Brain microvascular endothelial cell (primary cell): ENCODE measurements at regions not wholly inside any gene's neighbourhood (a gene's known extent, or its start where the extent isn't known, plus 50 kb on each side); places are given as distances from the start of the nearest gene placed in this dataset.

ENCODE experiments used
- DNase-seq: peaks from one replicate; pipeline ENCODE4 v3.0.0-alpha.2; 2020
- H3K27ac ChIP-seq: fragments of 250-450 bp; sonication (Bioruptor Pico); 2 replicates; pipeline ENCODE4 v1.5.1; 2020; ENCODE audit warnings: mild to moderate bottlenecking, moderate library complexity
- H3K27me3 ChIP-seq: fragments of 250-450 bp; sonication (Bioruptor Pico); replicated peaks from 2 replicates; pipeline ENCODE4 v1.5.1; 2020; ENCODE audit warnings: mild to moderate bottlenecking
- H3K36me3 ChIP-seq: fragments of 250-450 bp; sonication (Bioruptor Pico); replicated peaks from 2 replicates; pipeline ENCODE4 v1.5.1; 2020; ENCODE audit warnings: mild to moderate bottlenecking
- H3K4me3 ChIP-seq: 2 replicates; pipeline ENCODE4 v1.5.1; 2011; ENCODE audit warnings: low read depth, mild to moderate bottlenecking, control low read depth, low read length, moderate library complexity
- in situ Hi-C: cut with HindIII; loops from 2 replicates; pipeline ENCODE4 v1.10.0; 2017; ENCODE audit warnings: low sequenced_read_pairs, low pct_ligation_motif_present
- TF ChIP-seq, protein P1 (sequence below): IDR thresholded peaks from 2 replicates; pipeline ENCODE4 v1.5.1; 2011; ENCODE audit warnings: low read depth, mild to moderate bottlenecking, moderate library complexity, low read length, control low read depth, inconsistent platforms; ENCODE audit errors: missing control alignments

DNA sequence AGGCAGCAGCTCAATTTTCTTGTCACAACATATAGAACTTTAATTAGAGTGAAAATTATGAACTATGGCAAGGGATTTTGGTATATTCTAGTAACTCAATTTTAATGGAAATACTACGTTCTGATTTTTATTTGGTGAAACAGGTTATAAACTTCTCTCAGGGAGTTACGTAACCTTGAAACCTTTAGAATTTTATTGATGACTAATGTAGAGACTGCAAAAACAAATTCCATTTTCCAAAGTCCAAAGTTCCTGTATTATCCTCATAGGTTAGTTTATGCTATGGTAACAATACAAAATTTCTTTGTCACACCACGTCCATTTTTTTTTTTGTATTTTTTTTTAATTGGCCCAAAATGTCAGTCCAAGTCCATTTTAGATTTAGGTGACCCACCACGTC, 185.7 kb downstream of the KLF5 start:
- Histone ChIP-seq H3K4me3 (no peak overlapping the region), H3K36me3 (no peaks in the 10 kb centered on the region), H3K27ac (no peak overlapping the region), H3K27me3 (no peaks in the 10 kb centered on the region)
- in situ Hi-C loops: no loop called here
- TF ChIP-seq, protein P1, sequence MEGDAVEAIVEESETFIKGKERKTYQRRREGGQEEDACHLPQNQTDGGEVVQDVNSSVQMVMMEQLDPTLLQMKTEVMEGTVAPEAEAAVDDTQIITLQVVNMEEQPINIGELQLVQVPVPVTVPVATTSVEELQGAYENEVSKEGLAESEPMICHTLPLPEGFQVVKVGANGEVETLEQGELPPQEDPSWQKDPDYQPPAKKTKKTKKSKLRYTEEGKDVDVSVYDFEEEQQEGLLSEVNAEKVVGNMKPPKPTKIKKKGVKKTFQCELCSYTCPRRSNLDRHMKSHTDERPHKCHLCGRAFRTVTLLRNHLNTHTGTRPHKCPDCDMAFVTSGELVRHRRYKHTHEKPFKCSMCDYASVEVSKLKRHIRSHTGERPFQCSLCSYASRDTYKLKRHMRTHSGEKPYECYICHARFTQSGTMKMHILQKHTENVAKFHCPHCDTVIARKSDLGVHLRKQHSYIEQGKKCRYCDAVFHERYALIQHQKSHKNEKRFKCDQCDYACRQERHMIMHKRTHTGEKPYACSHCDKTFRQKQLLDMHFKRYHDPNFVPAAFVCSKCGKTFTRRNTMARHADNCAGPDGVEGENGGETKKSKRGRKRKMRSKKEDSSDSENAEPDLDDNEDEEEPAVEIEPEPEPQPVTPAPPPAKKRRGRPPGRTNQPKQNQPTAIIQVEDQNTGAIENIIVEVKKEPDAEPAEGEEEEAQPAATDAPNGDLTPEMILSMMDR: no peak
- DNase-seq: no peak

DNA sequence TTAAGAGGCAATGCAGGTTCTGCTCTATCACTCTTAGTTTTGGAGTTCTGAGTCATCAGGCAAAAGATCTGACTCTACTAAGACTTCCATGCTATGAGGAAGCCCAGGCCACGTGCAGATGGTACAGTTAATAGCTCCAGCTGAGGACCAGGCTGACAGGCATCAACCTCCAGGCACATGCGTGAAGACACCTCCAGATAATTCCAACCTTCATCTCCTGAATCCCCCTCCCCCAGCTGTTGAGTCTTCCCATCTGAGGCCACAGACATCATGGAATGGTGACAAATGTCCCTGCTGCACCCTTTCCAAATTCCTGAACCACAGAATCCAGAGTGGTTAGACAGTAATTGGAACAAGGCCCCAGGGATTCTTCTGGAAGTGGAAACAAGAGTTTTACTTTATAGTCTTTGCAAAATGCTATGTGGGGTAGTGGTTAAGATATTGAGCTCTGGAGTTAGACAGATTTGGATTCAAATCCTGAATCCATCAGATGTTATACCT, 183.8 kb downstream of the KLF5 start:
- in situ Hi-C loops: no loop called here
- no peak overlapping the region for H3K27ac ChIP-seq
- DNase-seq: no peak
- TF ChIP-seq, protein P1: no peak
- H3K27me3 ChIP-seq: no peaks in the 10 kb centered on the region
- no peak overlapping the region for H3K4me3 ChIP-seq
- no peaks in the 10 kb centered on the region for H3K36me3 ChIP-seq

DNA sequence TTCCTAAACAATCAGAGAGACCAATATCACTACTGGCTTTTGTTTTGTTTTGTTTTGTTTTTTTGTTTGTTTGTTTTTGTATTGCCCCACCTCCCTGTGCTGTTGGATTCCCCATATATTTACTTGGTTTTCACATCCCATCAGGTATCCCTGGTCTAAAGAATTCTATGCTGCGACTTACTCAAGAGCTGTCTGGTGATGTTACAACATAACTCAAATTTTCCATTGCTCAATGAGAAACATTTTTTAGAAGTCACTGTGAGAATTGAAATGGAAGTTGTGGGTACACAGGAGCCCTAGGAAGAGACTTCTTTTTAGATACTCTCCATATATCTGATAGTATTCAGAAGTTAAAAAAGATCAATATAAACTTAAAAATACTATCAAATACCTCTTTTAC, 181.4 kb downstream of the KLF5 start:
- Histone ChIP-seq H3K36me3 (no peaks in the 10 kb centered on the region), H3K27me3 (no peaks in the 10 kb centered on the region), H3K27ac (no peak overlapping the region), H3K4me3 (no peak overlapping the region)
- in situ Hi-C loops: no loop called here
- TF ChIP-seq, protein P1: no peak
- DNase-seq: no peak

DNA sequence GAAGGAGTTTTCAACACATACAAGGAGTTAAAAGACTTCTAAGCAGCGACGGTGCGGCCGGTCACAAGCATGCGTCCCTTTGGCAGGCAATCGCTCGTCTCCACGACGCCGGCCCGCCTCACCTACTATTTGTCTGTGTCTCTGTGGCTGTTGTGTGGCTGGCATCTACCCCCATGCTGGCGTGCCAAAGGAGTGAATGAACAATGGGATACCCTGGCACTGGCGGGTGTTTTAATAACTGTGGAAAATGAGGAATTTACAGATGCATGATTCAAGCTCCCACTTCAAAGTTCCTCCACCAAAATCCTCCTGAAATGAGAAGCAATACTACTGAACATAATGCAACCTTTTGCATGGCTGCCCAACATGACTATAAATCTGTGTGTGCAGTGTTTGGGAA, 176.6 kb downstream of the KLF5 start:
- Histone ChIP-seq H3K4me3 (no peak overlapping the region), H3K27me3 (no peaks in the 10 kb centered on the region), H3K36me3 (no peaks in the 10 kb centered on the region), H3K27ac (no peak overlapping the region)
- TF ChIP-seq, protein P1: no peak
- no peak for DNase-seq
- in situ Hi-C loops: no loop called here

DNA sequence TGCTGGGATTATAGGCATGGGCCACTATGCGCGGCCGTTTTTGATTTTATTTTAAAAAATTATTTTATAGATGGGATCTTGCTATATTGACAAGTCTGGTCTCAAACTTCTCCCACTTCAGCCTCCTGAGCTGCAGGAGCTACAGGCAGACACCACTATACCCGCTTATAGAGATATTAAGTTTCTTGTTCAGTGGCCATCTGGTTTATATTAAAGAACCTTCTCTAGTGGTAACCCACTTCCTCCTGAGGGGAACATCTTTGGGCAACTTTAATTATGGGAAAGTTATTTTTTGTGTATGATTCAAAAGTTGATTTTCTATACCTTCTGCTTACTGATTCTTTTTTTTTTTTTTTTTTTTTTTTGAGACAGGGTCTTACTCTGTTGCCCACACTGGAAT, 172.7 kb downstream of the KLF5 start:
- no peak overlapping the region for H3K27ac ChIP-seq
- no peak for DNase-seq
- in situ Hi-C loops: no loop called here
- H3K4me3 ChIP-seq: no peak overlapping the region
- H3K27me3 ChIP-seq: no peaks in the 10 kb centered on the region
- H3K36me3 ChIP-seq: no peaks in the 10 kb centered on the region
- TF ChIP-seq, protein P1: no peak

DNA sequence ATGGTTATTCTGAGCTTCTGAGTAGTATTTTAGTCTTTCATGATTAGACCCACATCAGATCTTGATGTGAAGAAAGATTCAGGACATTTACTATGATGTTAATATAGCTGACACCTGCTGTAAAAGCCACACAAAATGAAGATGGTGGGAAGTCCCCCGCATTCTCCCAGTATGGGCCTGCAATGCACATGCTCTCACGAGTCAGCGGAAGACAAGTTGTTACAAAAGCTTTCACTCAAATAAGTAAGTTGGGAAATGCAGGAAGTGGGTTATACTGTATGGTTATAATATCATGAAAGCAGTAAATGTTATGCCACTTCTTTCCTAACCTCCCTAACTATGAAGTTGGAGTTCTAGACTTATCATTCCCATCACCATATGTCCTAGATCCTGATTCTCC, 171.9 kb downstream of the KLF5 start:
- TF ChIP-seq, protein P1: no peak
- H3K27me3 ChIP-seq: no peaks in the 10 kb centered on the region
- no peaks in the 10 kb centered on the region for H3K36me3 ChIP-seq
- H3K27ac ChIP-seq: no peak overlapping the region
- DNase-seq: no peak
- in situ Hi-C loops: no loop called here
- no peak overlapping the region for H3K4me3 ChIP-seq
